Immature natural killer cell (primary cell): ENCODE measurements at regions not wholly inside any gene's neighbourhood (a gene's known extent, or its start where the extent isn't known, plus 50 kb on each side); places are given as distances from the start of the nearest gene placed in this dataset.
A peak's percentile ranks its signal among the peaks of the same experiment; 100 is the strongest.

Experiments
- DNase-seq, 3 donors: peaks; one replicate each; pipeline ENCODE4 v3.0.0; 2022; ENCODE audit warnings: mixed read lengths in 1 of 3
- H3K27ac Mint-ChIP-seq, 6 donors: one replicate each; pipeline ENCODE4 v1.8.0; 2020; ENCODE audit warnings: mixed read lengths in 6 of 6, mild to moderate bottlenecking in 5 of 6, inconsistent platforms in 4 of 6, moderate library complexity in 3 of 6
- H3K27me3 Mint-ChIP-seq, 3 donors: one replicate each; pipeline ENCODE4 v1.8.0; 2020 to 2021; ENCODE audit warnings: low read depth in 3 of 3, mild to moderate bottlenecking in 3 of 3, mixed read lengths in 3 of 3, moderate library complexity in 3 of 3, inconsistent platforms in 1 of 3
- H3K36me3 Mint-ChIP-seq, 3 donors: one replicate each; pipeline ENCODE4 v1.8.0; 2020; ENCODE audit warnings: mixed read lengths in 3 of 3, inconsistent platforms in 2 of 3, mild to moderate bottlenecking in 2 of 3
- H3K4me1 Mint-ChIP-seq, 2 donors: one replicate each; pipeline ENCODE4 v1.8.0; 2020; ENCODE audit warnings: inconsistent platforms in 2 of 2, mild to moderate bottlenecking in 2 of 2, mixed read lengths in 2 of 2, moderate library complexity in 1 of 2
- H3K4me3 Mint-ChIP-seq, 5 donors: one replicate each; pipeline ENCODE4 v1.8.0; 2020; ENCODE audit warnings: mild to moderate bottlenecking in 5 of 5, mixed read lengths in 5 of 5, inconsistent platforms in 3 of 5, moderate library complexity in 3 of 5
- H3K9me3 Mint-ChIP-seq, 6 donors: one replicate each; pipeline ENCODE4 v1.8.0; 2020; ENCODE audit warnings: mild to moderate bottlenecking in 6 of 6, mixed read lengths in 6 of 6, inconsistent platforms in 4 of 6, moderate library complexity in 3 of 6

DNA sequence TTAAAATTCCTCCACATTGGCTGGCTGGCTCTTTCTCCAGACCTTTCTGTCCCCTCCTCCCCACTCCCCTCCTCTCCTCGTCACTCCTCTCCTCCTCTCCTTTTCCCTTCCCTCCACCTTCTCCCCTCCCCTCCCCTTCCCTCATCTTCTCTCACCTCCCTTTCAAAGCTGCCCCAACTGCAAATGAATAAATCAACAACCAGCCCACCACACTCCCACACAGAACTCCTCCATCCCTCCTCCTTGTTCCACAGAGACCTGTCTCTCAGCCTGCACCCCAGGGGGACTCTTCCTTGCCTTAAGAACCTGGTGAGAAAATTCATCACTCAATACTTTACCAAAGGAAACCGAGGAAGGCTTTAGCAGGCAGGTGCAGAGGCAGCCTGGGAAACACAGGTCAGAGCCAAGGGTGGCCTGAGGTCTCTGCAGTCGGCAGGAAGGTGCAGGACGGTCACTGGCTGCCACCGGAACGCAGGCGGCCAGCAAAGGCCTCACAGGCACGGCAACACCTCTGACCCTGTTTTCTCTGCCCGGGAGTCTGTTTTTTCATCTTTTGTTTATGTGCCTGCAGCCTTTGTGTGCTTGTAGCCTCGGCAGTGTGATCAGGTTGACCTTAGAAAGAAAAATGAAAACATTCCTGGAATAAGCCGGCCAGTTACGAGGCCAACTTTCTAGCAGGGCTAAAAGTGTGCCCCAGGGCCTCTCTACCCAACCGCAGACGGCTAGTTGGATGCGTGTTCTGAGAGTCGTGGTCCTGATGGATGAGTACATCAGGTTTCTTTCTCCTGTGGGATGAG, 207.6 kb upstream of the KLF6 start:
- peaks cover 0 to 2% (median 2%) of the 10 kb centered on the region in 3 donors for H3K27me3 Mint-ChIP-seq
- H3K4me3 Mint-ChIP-seq: no peak overlapping the region
- H3K9me3 Mint-ChIP-seq: no peaks in the 10 kb centered on the region
- H3K36me3 Mint-ChIP-seq: no peaks in the 10 kb centered on the region
- no peak for DNase-seq
- no peaks in the 10 kb centered on the region for H3K4me1 Mint-ChIP-seq
- no peak overlapping the region for H3K27ac Mint-ChIP-seq

- H3K27ac Mint-ChIP-seq: no peak overlapping the region
- H3K27me3 Mint-ChIP-seq: peaks cover 1 to 2% (median 2%) of the 10 kb centered on the region in 3 donors
- H3K4me1 Mint-ChIP-seq: no peaks in the 10 kb centered on the region
- no peaks in the 10 kb centered on the region for H3K9me3 Mint-ChIP-seq
- no peak for DNase-seq
- no peak overlapping the region for H3K4me3 Mint-ChIP-seq
- H3K36me3 Mint-ChIP-seq: no peaks in the 10 kb centered on the region
Measured at GRCh38 chr10:3990307-3990706, 205.3 kb upstream of the KLF6 start.

- peak overlapping the region in 1 of 6 donors; percentile 46 for H3K27ac Mint-ChIP-seq
- peaks cover 0 to 8% (median 0%) of the 10 kb centered on the region in 3 donors for H3K36me3 Mint-ChIP-seq
- peaks cover 0 to 3% of the 10 kb centered on the region in 2 donors for H3K4me1 Mint-ChIP-seq
- no peak for DNase-seq
- H3K4me3 Mint-ChIP-seq: no peak overlapping the region
- peaks cover 0 to 4% (median 0%) of the 10 kb centered on the region in 6 donors for H3K9me3 Mint-ChIP-seq
- peaks cover 2 to 5% (median 2%) of the 10 kb centered on the region in 3 donors for H3K27me3 Mint-ChIP-seq
Measured at GRCh38 chr10:3987143-3987974, 202.3 kb upstream of the KLF6 start.

GRCh38 chr10:3986493-3987142, 201.6 kb upstream of the KLF6 start:
- no peak overlapping the region for H3K4me3 Mint-ChIP-seq
- H3K9me3 Mint-ChIP-seq: peaks cover 0 to 4% (median 0%) of the 10 kb centered on the region in 6 donors
- H3K4me1 Mint-ChIP-seq: peaks cover 0 to 4% of the 10 kb centered on the region in 2 donors
- H3K36me3 Mint-ChIP-seq: peaks cover 0 to 8% (median 0%) of the 10 kb centered on the region in 3 donors
- peaks cover 2 to 5% (median 2%) of the 10 kb centered on the region in 3 donors for H3K27me3 Mint-ChIP-seq
- DNase-seq: no peak
- H3K27ac Mint-ChIP-seq: no peak overlapping the region

GRCh38 chr10:3982746-3983442, 197.9 kb upstream of the KLF6 start:
- peaks cover 0 to 8% (median 0%) of the 10 kb centered on the region in 3 donors for H3K36me3 Mint-ChIP-seq
- H3K9me3 Mint-ChIP-seq: peaks cover 0 to 4% (median 0%) of the 10 kb centered on the region in 6 donors
- H3K4me1 Mint-ChIP-seq: peaks cover 0 to 4% of the 10 kb centered on the region in 2 donors
- peak overlapping the region in 1 of 6 donors; percentile 8 for H3K27ac Mint-ChIP-seq
- peaks cover 2 to 5% (median 2%) of the 10 kb centered on the region in 3 donors for H3K27me3 Mint-ChIP-seq
- no peak for DNase-seq
- H3K4me3 Mint-ChIP-seq: no peak overlapping the region

- Mint-ChIP-seq H3K9me3 (peaks cover 0 to 4% (median 0%) of the 10 kb centered on the region in 6 donors), H3K4me3 (peak overlapping the region; percentile 28 to 75 (median 63)), H3K36me3 (peaks cover 0 to 8% (median 0%) of the 10 kb centered on the region in 3 donors), H3K27me3 (peaks cover 2 to 5% (median 2%) of the 10 kb centered on the region in 3 donors), H3K27ac (peak overlapping the region in 5 of 6 donors; percentile 6 to 85 (median 59)), H3K4me1 (peaks cover 0 to 4% of the 10 kb centered on the region in 2 donors)
- DNase-seq: no peak
Measured at GRCh38 chr10:3981300-3981699, 196.3 kb upstream of the KLF6 start.

- peaks cover 0 to 4% (median 0%) of the 10 kb centered on the region in 6 donors for H3K9me3 Mint-ChIP-seq
- H3K27ac Mint-ChIP-seq: peak overlapping the region; percentile 44 to 78 (median 70)
- peaks cover 0 to 8% (median 0%) of the 10 kb centered on the region in 3 donors for H3K36me3 Mint-ChIP-seq
- DNase-seq: peak; percentile 28 to 45 (median 38)
- H3K4me1 Mint-ChIP-seq: peaks cover 0 to 4% of the 10 kb centered on the region in 2 donors
- H3K27me3 Mint-ChIP-seq: peaks cover 2 to 3% (median 2%) of the 10 kb centered on the region in 3 donors
- H3K4me3 Mint-ChIP-seq: peak overlapping the region; percentile 63 to 81 (median 71)
Measured at GRCh38 chr10:3980660-3981059, 195.7 kb upstream of the KLF6 start.

DNA sequence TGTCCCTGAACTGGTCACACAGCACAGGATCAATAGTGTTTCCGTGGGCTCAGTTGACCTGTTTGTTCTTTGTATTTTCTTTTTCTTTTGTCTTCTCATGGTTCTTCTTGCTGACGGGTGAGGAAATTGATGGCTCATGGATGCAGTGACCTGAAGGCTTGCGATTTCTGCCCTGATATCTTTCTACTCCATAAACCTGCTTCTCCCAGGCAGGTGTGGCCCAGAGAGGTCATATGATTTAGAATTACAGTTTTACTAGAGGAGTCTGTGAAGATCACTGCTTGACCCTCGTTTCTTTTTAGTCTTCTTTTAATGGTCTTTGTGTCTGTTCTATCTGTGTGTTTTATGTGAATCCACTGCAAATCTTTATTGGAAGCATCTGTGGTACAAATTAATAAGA, 195.1 kb upstream of the KLF6 start:
- no peak for DNase-seq
- Mint-ChIP-seq H3K27ac (peak overlapping the region in 5 of 6 donors; percentile 27 to 78 (median 70)), H3K27me3 (peaks cover 2 to 3% (median 2%) of the 10 kb centered on the region in 3 donors), H3K36me3 (peaks cover 0 to 8% (median 0%) of the 10 kb centered on the region in 3 donors), H3K4me3 (peak overlapping the region; percentile 63 to 81 (median 71)), H3K9me3 (peaks cover 0 to 4% (median 0%) of the 10 kb centered on the region in 6 donors), H3K4me1 (peaks cover 0 to 4% of the 10 kb centered on the region in 2 donors)

DNA sequence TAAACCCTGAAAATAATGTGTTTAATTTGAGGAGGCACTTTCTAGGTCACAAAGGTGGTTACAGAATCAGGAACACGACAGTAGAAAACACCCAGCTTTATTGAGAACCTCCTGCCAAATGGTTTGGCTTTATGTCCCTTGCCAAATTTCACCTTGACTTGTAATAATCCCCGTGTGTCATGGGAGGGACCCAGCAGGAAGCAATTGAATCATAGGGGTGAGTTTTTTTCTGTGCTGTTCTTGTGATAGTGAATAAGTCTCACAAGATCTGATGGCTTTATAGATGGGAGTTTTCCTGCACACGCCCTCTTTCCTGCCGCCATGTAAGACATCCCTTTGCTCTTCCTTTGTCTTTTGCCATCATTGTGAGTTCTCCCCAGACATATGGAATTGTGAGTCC, 193.8 kb upstream of the KLF6 start:
- peak overlapping the region in 1 of 5 donors; percentile 3 for H3K4me3 Mint-ChIP-seq
- H3K36me3 Mint-ChIP-seq: peaks cover 0 to 4% (median 0%) of the 10 kb centered on the region in 3 donors
- peaks cover 10 to 11% of the 10 kb centered on the region in 2 donors for H3K4me1 Mint-ChIP-seq
- no peak for DNase-seq
- peak overlapping the region in 2 of 6 donors; percentile 23 to 28 for H3K27ac Mint-ChIP-seq
- peaks cover 0 to 4% (median 0%) of the 10 kb centered on the region in 6 donors for H3K9me3 Mint-ChIP-seq
- no peaks in the 10 kb centered on the region for H3K27me3 Mint-ChIP-seq

DNA sequence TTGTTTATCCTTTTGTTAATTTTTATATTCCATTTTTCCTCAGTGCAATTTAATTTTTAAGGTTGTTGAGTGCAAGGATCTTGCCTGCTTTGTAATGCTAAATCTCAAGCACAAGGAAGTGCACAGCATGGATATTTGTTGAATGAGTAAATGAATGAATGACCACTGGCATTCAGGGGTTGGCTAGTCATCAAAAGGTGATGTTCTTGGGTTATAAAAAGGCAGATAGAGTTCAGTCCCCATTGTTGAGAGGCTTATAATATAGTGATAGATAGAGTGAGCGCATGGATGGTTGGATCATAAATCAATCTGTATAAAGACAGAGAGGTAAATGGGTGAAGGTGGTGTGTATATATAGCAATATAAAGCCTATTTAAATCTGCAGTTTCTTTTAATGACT, 193.2 kb upstream of the KLF6 start:
- no peak for DNase-seq
- no peak overlapping the region for H3K4me3 Mint-ChIP-seq
- H3K36me3 Mint-ChIP-seq: peaks cover 0 to 4% (median 0%) of the 10 kb centered on the region in 3 donors
- no peaks in the 10 kb centered on the region for H3K27me3 Mint-ChIP-seq
- no peak overlapping the region for H3K27ac Mint-ChIP-seq
- peaks cover 0 to 4% (median 0%) of the 10 kb centered on the region in 6 donors for H3K9me3 Mint-ChIP-seq
- H3K4me1 Mint-ChIP-seq: peaks cover 12 to 14% of the 10 kb centered on the region in 2 donors

DNA sequence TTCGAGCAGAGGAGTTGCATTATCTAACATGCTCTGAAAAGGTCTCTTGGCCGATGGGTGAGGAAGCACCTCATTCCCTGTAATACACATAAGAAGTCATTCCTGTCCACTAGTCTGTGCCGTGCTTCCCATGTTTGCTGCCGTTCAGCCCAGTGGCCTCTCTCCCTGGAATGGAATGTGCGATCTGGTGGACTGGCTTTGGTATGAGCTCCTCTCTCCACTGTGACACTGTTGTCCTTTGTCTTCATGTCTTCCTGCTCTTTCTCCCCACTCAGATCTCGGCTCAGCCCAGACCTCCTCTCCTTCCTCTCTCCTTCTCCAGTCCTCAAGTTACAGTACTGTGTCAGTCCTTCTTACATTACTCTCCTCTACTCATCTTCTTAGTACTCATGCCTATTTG, 192.8 kb upstream of the KLF6 start:
- Mint-ChIP-seq H3K27ac (no peak overlapping the region), H3K4me1 (peaks cover 16 to 18% of the 10 kb centered on the region in 2 donors), H3K27me3 (no peaks in the 10 kb centered on the region), H3K36me3 (peaks cover 0 to 3% (median 0%) of the 10 kb centered on the region in 3 donors), H3K9me3 (peaks cover 0 to 3% (median 0%) of the 10 kb centered on the region in 6 donors), H3K4me3 (no peak overlapping the region)
- no peak for DNase-seq

- Mint-ChIP-seq H3K9me3 (no peaks in the 10 kb centered on the region), H3K4me1 (peaks cover 23 to 29% of the 10 kb centered on the region in 2 donors), H3K36me3 (no peaks in the 10 kb centered on the region), H3K27ac (no peak overlapping the region), H3K4me3 (no peak overlapping the region), H3K27me3 (no peaks in the 10 kb centered on the region)
- DNase-seq: peak in 1 of 3 donors; percentile 8
Measured at GRCh38 chr10:3976718-3977117, 191.7 kb upstream of the KLF6 start.

DNA sequence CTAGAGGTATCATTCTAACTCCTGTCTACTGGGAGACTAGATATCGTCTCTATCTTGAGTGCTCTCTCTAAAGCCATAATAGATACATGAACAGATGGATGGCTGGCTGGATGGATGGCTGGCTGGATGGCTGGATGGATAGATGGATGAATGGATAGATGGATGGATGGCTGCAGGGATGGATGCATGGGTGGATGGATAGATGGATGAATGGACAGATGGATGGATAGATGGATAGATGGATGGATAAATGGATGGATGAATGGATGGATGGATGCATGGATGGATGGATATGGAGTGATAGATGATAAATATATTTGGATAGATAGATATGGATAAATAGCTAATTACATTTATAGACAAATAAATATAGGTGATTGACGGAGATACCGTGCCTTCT, 191.2 kb upstream of the KLF6 start:
- peaks cover 28 to 34% of the 10 kb centered on the region in 2 donors for H3K4me1 Mint-ChIP-seq

More for the DNA sequence above, 191.2 kb upstream of the KLF6 start:
- DNase-seq: no peak
- H3K9me3 Mint-ChIP-seq: no peaks in the 10 kb centered on the region
- H3K36me3 Mint-ChIP-seq: no peaks in the 10 kb centered on the region
- no peaks in the 10 kb centered on the region for H3K27me3 Mint-ChIP-seq
- H3K4me3 Mint-ChIP-seq: no peak overlapping the region
- H3K27ac Mint-ChIP-seq: no peak overlapping the region
